Calu3 (cell line): ENCODE measurements at regions not wholly inside any gene's neighbourhood (a gene's known extent, or its start where the extent isn't known, plus 50 kb on each side); places are given as distances from the start of the nearest gene placed in this dataset.

ENCODE experiments used
- BruUV-seq: library from RNA; stranded (reverse); fragments of 400-500 nt; replicated peaks from 2 replicates; lab custom pipeline; 2021; lab: Mats Ljungman, UMichigan
- CTCF ChIA-PET: fragments of 300-600 bp; sonication (Branson Sonifier 250); formaldehyde crosslinking; loops from one replicate; lab custom pipeline; 2022; ENCODE audit warnings: antibody characterized with exemption; lab: Charles Lee
- DNase-seq: peaks from one replicate; pipeline ENCODE4 v3.0.0; 2022
- H3K27ac Mint-ChIP-seq: one replicate; pipeline ENCODE4 v1.8.0; 2022; ENCODE audit warnings: mixed read lengths; ENCODE audit not compliant: unreplicated experiment
- H3K27me3 Mint-ChIP-seq: one replicate; pipeline ENCODE4 v1.8.0; 2022; ENCODE audit warnings: mixed read lengths; ENCODE audit not compliant: unreplicated experiment
- H3K36me3 Mint-ChIP-seq: one replicate; pipeline ENCODE4 v1.8.0; 2022; ENCODE audit warnings: mild to moderate bottlenecking, moderate library complexity, mixed read lengths; ENCODE audit not compliant: insufficient read depth, unreplicated experiment
- H3K4me1 Mint-ChIP-seq: one replicate; pipeline ENCODE4 v1.8.0; 2022; ENCODE audit warnings: mild to moderate bottlenecking, low read depth, mixed read lengths; ENCODE audit not compliant: unreplicated experiment
- H3K4me3 Mint-ChIP-seq: one replicate; pipeline ENCODE4 v1.8.0; 2022; ENCODE audit warnings: mild to moderate bottlenecking, low read depth, moderate library complexity, mixed read lengths; ENCODE audit not compliant: unreplicated experiment
- H3K9me3 Mint-ChIP-seq: one replicate; pipeline ENCODE4 v1.8.0; 2022; ENCODE audit warnings: low read depth, mixed read lengths; ENCODE audit not compliant: unreplicated experiment
- intact Hi-C: fragments of 100-400 bp; cut with micrococcal nuclease; formaldehyde crosslinking; loops from one replicate; pipeline ENCODE4 v1.10.0; 2022; ENCODE audit not compliant: unreplicated experiment
- TF ChIP-seq, protein P1 (sequence below): fragments of 200-600 bp; IDR thresholded peaks from one replicate; pipeline ENCODE4 v1.8.0; 2022; ENCODE audit warnings: antibody characterized with exemption; ENCODE audit not compliant: unreplicated experiment

GRCh38 chr4:8938137-8938536 is 66.5 kb upstream of the HMX1 start:
- TF ChIP-seq, protein P1, sequence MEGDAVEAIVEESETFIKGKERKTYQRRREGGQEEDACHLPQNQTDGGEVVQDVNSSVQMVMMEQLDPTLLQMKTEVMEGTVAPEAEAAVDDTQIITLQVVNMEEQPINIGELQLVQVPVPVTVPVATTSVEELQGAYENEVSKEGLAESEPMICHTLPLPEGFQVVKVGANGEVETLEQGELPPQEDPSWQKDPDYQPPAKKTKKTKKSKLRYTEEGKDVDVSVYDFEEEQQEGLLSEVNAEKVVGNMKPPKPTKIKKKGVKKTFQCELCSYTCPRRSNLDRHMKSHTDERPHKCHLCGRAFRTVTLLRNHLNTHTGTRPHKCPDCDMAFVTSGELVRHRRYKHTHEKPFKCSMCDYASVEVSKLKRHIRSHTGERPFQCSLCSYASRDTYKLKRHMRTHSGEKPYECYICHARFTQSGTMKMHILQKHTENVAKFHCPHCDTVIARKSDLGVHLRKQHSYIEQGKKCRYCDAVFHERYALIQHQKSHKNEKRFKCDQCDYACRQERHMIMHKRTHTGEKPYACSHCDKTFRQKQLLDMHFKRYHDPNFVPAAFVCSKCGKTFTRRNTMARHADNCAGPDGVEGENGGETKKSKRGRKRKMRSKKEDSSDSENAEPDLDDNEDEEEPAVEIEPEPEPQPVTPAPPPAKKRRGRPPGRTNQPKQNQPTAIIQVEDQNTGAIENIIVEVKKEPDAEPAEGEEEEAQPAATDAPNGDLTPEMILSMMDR = no peak
- CTCF ChIA-PET = no interaction called here
- DNase-seq = no peak
- intact Hi-C loops = no loop called here
- H3K4me3 Mint-ChIP-seq = no peak overlapping the region
- no peaks in the 10 kb centered on the region for H3K4me1 Mint-ChIP-seq
- H3K27ac Mint-ChIP-seq = no peak overlapping the region
- no peaks in the 10 kb centered on the region for H3K36me3 Mint-ChIP-seq
- H3K9me3 Mint-ChIP-seq = peaks cover 8% of the 10 kb centered on the region
- no TSS peak for BruUV-seq
- H3K27me3 Mint-ChIP-seq = peaks cover 23% of the 10 kb centered on the region

DNA sequence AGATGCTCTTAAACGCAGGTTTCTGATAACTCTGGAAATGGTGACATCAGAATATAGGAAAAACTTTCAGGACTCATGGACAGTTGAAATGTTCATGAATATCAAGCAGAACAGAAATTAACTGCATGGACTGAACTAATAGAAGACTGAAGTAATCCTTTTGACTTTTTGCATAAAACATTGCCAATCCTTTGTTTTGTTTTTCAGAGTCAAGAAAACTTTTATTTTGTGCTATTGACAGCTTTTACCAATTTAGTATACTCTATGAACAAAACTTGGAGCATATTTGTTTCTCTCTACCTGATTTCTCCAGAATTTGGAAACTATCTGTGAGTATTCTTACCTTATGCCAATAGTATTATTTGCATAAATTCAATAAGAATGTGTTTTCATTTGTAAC is 61.2 kb upstream of the HMX1 start:
- intact Hi-C loops = no loop called here
- Mint-ChIP-seq H3K9me3 (peaks cover 6% of the 10 kb centered on the region), H3K27ac (no peak overlapping the region), H3K4me1 (no peaks in the 10 kb centered on the region), H3K4me3 (no peak overlapping the region), H3K36me3 (no peaks in the 10 kb centered on the region), H3K27me3 (peaks cover 15% of the 10 kb centered on the region)
- CTCF ChIA-PET = no interaction called here
- no TSS peak for BruUV-seq
- DNase-seq = no peak
- TF ChIP-seq, protein P1 = no peak

GRCh38 chr4:8928074-8928473 is 56.4 kb upstream of the HMX1 start:
- H3K27me3 Mint-ChIP-seq = peaks cover 12% of the 10 kb centered on the region
- TF ChIP-seq, protein P1 = no peak
- no peaks in the 10 kb centered on the region for H3K4me1 Mint-ChIP-seq
- H3K9me3 Mint-ChIP-seq = peaks cover 4% of the 10 kb centered on the region
- intact Hi-C loops = no loop called here
- BruUV-seq = no TSS peak
- CTCF ChIA-PET = no interaction called here
- no peak overlapping the region for H3K4me3 Mint-ChIP-seq
- H3K27ac Mint-ChIP-seq = no peak overlapping the region
- H3K36me3 Mint-ChIP-seq = no peaks in the 10 kb centered on the region
- no peak for DNase-seq

- Mint-ChIP-seq H3K9me3 (peaks cover 4% of the 10 kb centered on the region), H3K36me3 (no peaks in the 10 kb centered on the region), H3K27me3 (peaks cover 48% of the 10 kb centered on the region), H3K4me1 (no peaks in the 10 kb centered on the region), H3K4me3 (no peak overlapping the region), H3K27ac (no peak overlapping the region)
- CTCF ChIA-PET = no interaction called here
- no TSS peak for BruUV-seq
- TF ChIP-seq, protein P1 = no peak
- DNase-seq = no peak
- intact Hi-C loops = no loop called here
These were observed 50.8 kb upstream of the HMX1 start for GRCh38 chr4:8922481-8922880.
